H1 (cell line): ENCODE measurements at regions not wholly inside any gene's neighbourhood (a gene's known extent, or its start where the extent isn't known, plus 50 kb on each side); places are given as distances from the start of the nearest gene placed in this dataset.

Source experiments
- CTCF ChIA-PET: fragments of 300-600 bp; sonication (Branson Sonifier 250); formaldehyde crosslinking; loops from one replicate; lab custom pipeline; 2021; ENCODE audit not compliant: partially characterized antibody; lab: Charles Lee
- POLR2A ChIA-PET: fragments of 300-600 bp; sonication (Branson Sonifier 250); formaldehyde crosslinking; loops from one replicate; lab custom pipeline; 2021; ENCODE audit warnings: inconsistent platforms; ENCODE audit not compliant: partially characterized antibody; lab: Charles Lee
- DNase-seq, 2 experiments: peaks; one replicate each; pipeline versions ENCODE4 v3.0.0 to v3.0.0-alpha.2; 2010 to 2022; ENCODE audit warnings: low spot score in 2 of 2, low read depth in 1 of 2, mixed read lengths in 1 of 2
- FAIRE-seq: peaks from 2 replicates; lab custom pipeline; 2011; peaks lifted over from hg19 to GRCh38; lab: Jason Lieb, UNC
- H2AFZ ChIP-seq: 2 replicates; pipeline ENCODE4 v1.8.1; 2012; ENCODE audit warnings: low read length, inconsistent platforms
- H2AK5ac ChIP-seq: 2 replicates; pipeline ENCODE4 v1.6.1; 2013; ENCODE audit warnings: low read depth, low read length
- H2BK120ac ChIP-seq: replicated peaks from 2 replicates; pipeline ENCODE3; 2013; ENCODE audit warnings: low read depth, low read length, inconsistent platforms
- H2BK12ac ChIP-seq: 2 replicates; pipeline ENCODE4 v1.6.1; 2013; ENCODE audit warnings: low read depth, low read length
- H2BK15ac ChIP-seq: 2 replicates; pipeline ENCODE4 v1.6.1; 2013; ENCODE audit warnings: low read length
- H2BK20ac ChIP-seq: 2 replicates; pipeline ENCODE4 v1.6.1; 2013; ENCODE audit warnings: low read length
- H2BK5ac ChIP-seq: 2 replicates; pipeline ENCODE4 v1.6.1; 2013; ENCODE audit warnings: low read depth, low read length
- H3K14ac ChIP-seq: 2 replicates; pipeline ENCODE4 v1.6.1; 2013; ENCODE audit warnings: inconsistent platforms; ENCODE audit not compliant: insufficient read length
- H3K18ac ChIP-seq: 2 replicates; pipeline ENCODE4 v1.6.1; 2013; ENCODE audit warnings: low read length; ENCODE audit errors: extremely low read depth
- H3K23ac ChIP-seq: 2 replicates; pipeline ENCODE4 v1.6.1; 2013; ENCODE audit warnings: inconsistent platforms; ENCODE audit not compliant: insufficient read length
- H3K23me2 ChIP-seq: 2 replicates; pipeline ENCODE4 v1.6.1; 2013; ENCODE audit warnings: low read depth, low read length
- H3K27ac ChIP-seq: 2 replicates; pipeline ENCODE4 v1.6.1; 2011; ENCODE audit warnings: low read depth, low read length, inconsistent platforms
- H3K27me3 ChIP-seq, 4 experiments: replicated peaks in 1 of 4; 1 replicate in 1 of 4; 2 replicates in 3 of 4; pipeline versions ENCODE4 v1.6.1 to v1.8.1; 2011 to 2013; ENCODE audit warnings: low read length in 3 of 4, mild to moderate bottlenecking in 3 of 4, inconsistent platforms in 2 of 4, mixed read lengths in 2 of 4, moderate library complexity in 1 of 4; ENCODE audit not compliant: control insufficient read depth in 3 of 4, insufficient read depth in 3 of 4; ENCODE audit errors: extremely low read depth in 1 of 4
- H3K36me3 ChIP-seq, 4 experiments: 2 replicates each; pipeline versions ENCODE4 v1.6.1 to v1.8.1; 2011 to 2013; ENCODE audit warnings: mild to moderate bottlenecking in 4 of 4, low read length in 3 of 4, moderate library complexity in 2 of 4, control low read depth in 1 of 4, inconsistent platforms in 1 of 4; ENCODE audit not compliant: insufficient read depth in 4 of 4, control insufficient read depth in 2 of 4
- H3K4ac ChIP-seq: replicated peaks from 2 replicates; pipeline ENCODE3; 2013; ENCODE audit warnings: low read length, low read depth, mixed read lengths, inconsistent platforms; ENCODE audit not compliant: insufficient read length
- H3K4me1 ChIP-seq, 4 experiments: replicated peaks in 1 of 4; 1 replicate in 1 of 4; 2 replicates in 3 of 4; pipeline versions ENCODE4 v1.6.1 to v1.8.1; 2011 to 2013; ENCODE audit warnings: low read length in 3 of 4, inconsistent platforms in 2 of 4, mixed read lengths in 1 of 4; ENCODE audit not compliant: insufficient read depth in 4 of 4, control insufficient read depth in 3 of 4
- H3K4me2 ChIP-seq, 2 experiments: 2 replicates each; pipeline versions ENCODE4 v1.6.1 to v1.8.1; 2011 to 2013; ENCODE audit warnings: low read depth in 2 of 2, low read length in 2 of 2, control low read depth in 1 of 2, inconsistent platforms in 1 of 2, mild to moderate bottlenecking in 1 of 2; ENCODE audit not compliant: insufficient read depth in 1 of 2
- H3K4me3 ChIP-seq, 4 experiments: fragments of 200-600, 300-600 bp in 1 of 4; sonication (generic), shearing (Covaris generic), sonication (Bioruptor Twin) in 1 of 4; 2 replicates each; pipeline versions ENCODE4 v1.5.1 to v1.8.1; 2011 to 2016; ENCODE audit warnings: low read length in 4 of 4, low read depth in 3 of 4, control low read depth in 2 of 4, inconsistent platforms in 2 of 4, mild to moderate bottlenecking in 2 of 4, mixed read lengths in 1 of 4, moderate library complexity in 1 of 4; ENCODE audit not compliant: insufficient read depth in 2 of 4; ENCODE audit errors: extremely low read depth in 1 of 4
- H3K56ac ChIP-seq: replicated peaks from 2 replicates; pipeline ENCODE3; 2013; ENCODE audit warnings: low read depth, mild to moderate bottlenecking, mixed read lengths, low read length, inconsistent platforms; ENCODE audit not compliant: insufficient read length
- H3K79me1 ChIP-seq: 2 replicates; pipeline ENCODE4 v1.6.1; 2013; ENCODE audit warnings: low read depth, low read length, control low read depth
- H3K79me2 ChIP-seq, 2 experiments: 2 replicates each; pipeline versions ENCODE4 v1.6.1 to v1.8.1; 2012 to 2013; ENCODE audit warnings: low read length in 2 of 2, mild to moderate bottlenecking in 2 of 2, inconsistent platforms in 1 of 2; ENCODE audit not compliant: insufficient read depth in 2 of 2, control insufficient read depth in 1 of 2
- H3K9ac ChIP-seq, 4 experiments: replicated peaks in 1 of 4; 1 replicate in 1 of 4; 2 replicates in 3 of 4; pipeline versions ENCODE4 v1.6.1 to v1.8.1; 2011 to 2013; ENCODE audit warnings: low read depth in 3 of 4, low read length in 3 of 4, control low read depth in 2 of 4, mild to moderate bottlenecking in 2 of 4, moderate library complexity in 2 of 4, inconsistent platforms in 1 of 4; ENCODE audit errors: extremely low read depth in 1 of 4
- H3K9me3 ChIP-seq, 2 experiments: 2 replicates each; pipeline versions ENCODE4 v1.6.1 to v1.8.1; 2012 to 2013; ENCODE audit warnings: mild to moderate bottlenecking in 2 of 2, moderate library complexity in 2 of 2, control low read depth in 1 of 2, inconsistent platforms in 1 of 2, low read depth in 1 of 2, low read length in 1 of 2, mixed read lengths in 1 of 2; ENCODE audit not compliant: insufficient read depth in 2 of 2
- H4K20me1 ChIP-seq, 2 experiments: replicated peaks in 1 of 2; 2 replicates each; pipeline versions ENCODE3 to v1.8.1; 2011 to 2013; ENCODE audit warnings: inconsistent platforms in 2 of 2, low read length in 2 of 2, mild to moderate bottlenecking in 1 of 2; ENCODE audit not compliant: insufficient read depth in 2 of 2, control insufficient read depth in 1 of 2
- H4K5ac ChIP-seq: 2 replicates; pipeline ENCODE4 v1.6.1; 2013; ENCODE audit warnings: low read length, low read depth, mixed read lengths, inconsistent platforms; ENCODE audit not compliant: insufficient read length
- H4K8ac ChIP-seq: 2 replicates; pipeline ENCODE4 v1.8.0; 2013; ENCODE audit warnings: mild to moderate bottlenecking, moderate library complexity, low read length, inconsistent platforms; ENCODE audit not compliant: insufficient read depth; ENCODE audit errors: extremely low read depth
- H4K91ac ChIP-seq: replicated peaks from 2 replicates; pipeline ENCODE3; 2013; ENCODE audit warnings: low read length, mixed read lengths, inconsistent platforms; ENCODE audit not compliant: insufficient read length
- ATF3 ChIP-seq: IDR thresholded peaks from 2 replicates; pipeline ENCODE4 v1.6.1; 2011; ENCODE audit warnings: low read depth, mild to moderate bottlenecking, low read length; ENCODE audit not compliant: insufficient read depth
- FOSL1 ChIP-seq: IDR thresholded peaks from 2 replicates; pipeline ENCODE4 v1.6.1; 2011; ENCODE audit warnings: mild to moderate bottlenecking, low read depth, low read length, moderate library complexity; ENCODE audit not compliant: insufficient read depth
- GABPA ChIP-seq: IDR thresholded peaks from 2 replicates; pipeline ENCODE4 v1.6.1; 2011; ENCODE audit warnings: mild to moderate bottlenecking, low read length, moderate library complexity, borderline replicate concordance; ENCODE audit not compliant: insufficient read depth
- PHF8 ChIP-seq: fragments of 200-600 bp; sonication (generic); conservative IDR thresholded peaks from 2 replicates; pipeline ENCODE4 v1.7.1; 2012; ENCODE audit warnings: low read depth, mild to moderate bottlenecking, inconsistent platforms, low read length, moderate library complexity
- POLR2A ChIP-seq, 2 experiments: IDR thresholded peaks; 1 replicate in 1 of 2; 2 replicates in 1 of 2; pipeline ENCODE4 v1.6.1; 2011; ENCODE audit warnings: low read depth in 2 of 2, low read length in 2 of 2, mild to moderate bottlenecking in 2 of 2; ENCODE audit errors: control extremely low read depth in 1 of 2
- POLR2AphosphoS5 ChIP-seq: IDR thresholded peaks from 2 replicates; pipeline ENCODE4 v1.6.1; 2011; ENCODE audit warnings: low read depth, low read length
- RBBP5 ChIP-seq: IDR thresholded peaks from 2 replicates; pipeline ENCODE4 v1.7.1; 2012; ENCODE audit warnings: low read depth, mild to moderate bottlenecking, inconsistent platforms, low read length, moderate library complexity, borderline replicate concordance
- RXRA ChIP-seq: IDR thresholded peaks from 2 replicates; pipeline ENCODE4 v1.6.1; 2011; ENCODE audit warnings: low read depth, mild to moderate bottlenecking, low read length, moderate library complexity; ENCODE audit not compliant: insufficient read depth
- ZNF274 ChIP-seq: IDR thresholded peaks from 2 replicates; pipeline ENCODE4 v1.7.0; 2012; ENCODE audit warnings: low read length, borderline replicate concordance; ENCODE audit errors: extremely low read depth
- WGBS, 2 experiments: shearing (Covaris generic) in 1 of 2; methylation state at CpG; one replicate each; pipeline versions ENCODE4 v1.1.6 to v1.1.7; 2013 to 2015; ENCODE audit warnings: low lambda C conversion rate in 2 of 2, mixed read lengths in 2 of 2, inconsistent platforms in 1 of 2, low coverage in 1 of 2, missing lambda C conversion rate in 1 of 2; ENCODE audit not compliant: insufficient replicate concordance in 2 of 2, insufficient coverage in 1 of 2, insufficient read length in 1 of 2; ENCODE audit errors: extremely low coverage in 1 of 2, missing lambda C conversion rate in 1 of 2; 5-methylcytosine and 5-hydroxymethylcytosine counted together

GRCh38 chr15:81851325-81851724, 194.5 kb downstream of the MEX3B start:
- H3K9ac ChIP-seq, result no peak overlapping the region
- no peak overlapping the region for H3K56ac ChIP-seq
- POLR2A ChIA-PET, result interaction anchor here (0.9 kb wide), 1 partner anchor 35 kb away, joined by 3 read pairs; no protein-coding TSS in a partner anchor
- H3K4ac ChIP-seq, result no peak overlapping the region
- no peak overlapping the region for H2BK20ac ChIP-seq
- H2AFZ ChIP-seq, result no peak overlapping the region
- no peak overlapping the region for H2BK5ac ChIP-seq
- H2BK15ac ChIP-seq, result no peak overlapping the region
- no peaks in the 10 kb centered on the region for H4K20me1 ChIP-seq
- no peaks in the 10 kb centered on the region for H3K79me2 ChIP-seq
- no peaks in the 10 kb centered on the region for H3K79me1 ChIP-seq
- H3K4me2 ChIP-seq, result no peak overlapping the region
- no peak overlapping the region for H3K27ac ChIP-seq
- no peaks in the 10 kb centered on the region for H3K4me1 ChIP-seq
- no peaks in the 10 kb centered on the region for H3K27me3 ChIP-seq
- H3K23me2 ChIP-seq, result no peaks in the 10 kb centered on the region
- no peak overlapping the region for H2AK5ac ChIP-seq
- 90% methylated on average over 10 of the region's 10 CpGs; no CpG with 5 or more reads in 1 of the 2 experiments for WGBS, 2 experiments
- H3K23ac ChIP-seq, result no peak overlapping the region
- H2BK12ac ChIP-seq, result no peak overlapping the region
- no peak overlapping the region for H3K14ac ChIP-seq
- FAIRE-seq (no peak), DNase-seq (no peak)
- H3K18ac ChIP-seq, result peak overlapping the region; percentile 16; the same call in 1 of the 2 replicates
- H4K8ac ChIP-seq, result no peak overlapping the region
- H3K4me3 ChIP-seq, result no peak overlapping the region
- H4K91ac ChIP-seq, result no peak overlapping the region
- no peaks in the 10 kb centered on the region for H3K36me3 ChIP-seq
- no peak overlapping the region for H4K5ac ChIP-seq
- CTCF ChIA-PET, result interaction anchor here (0.6 to 2.0 kb wide), 4 partner anchors 9 to 427 kb away, joined by 3 to 7 read pairs (median 4); no protein-coding TSS in a partner anchor
- TF ChIP-seq POLR2AphosphoS5, result no peak
- TF ChIP-seq POLR2A (IDR thresholded peaks at IDR 0.05; ENCODE audit: control extremely low read depth in 1 of 2, low read depth in 2 of 2, low read length in 2 of 2), result no peak
- TF ChIP-seq RXRA, result no peak
- TF ChIP-seq ATF3, result no peak
- TF ChIP-seq PHF8, result no peak
- no peak for TF ChIP-seq FOSL1
- TF ChIP-seq ZNF274, result no peak
- no peak for TF ChIP-seq RBBP5
- TF ChIP-seq GABPA, result no peak
- TF ChIP-seq, all 59 proteins: peak for 0
- Histone ChIP-seq H3K9me3 (no peaks in the 10 kb centered on the region), H2BK120ac (no peak overlapping the region)
